Naive thymus-derived CD4-positive, alpha-beta T cell (primary cell): ENCODE measurements at regions not wholly inside any gene's neighbourhood (a gene's known extent, or its start where the extent isn't known, plus 50 kb on each side); places are given as distances from the start of the nearest gene placed in this dataset.

ENCODE experiments used
- ATAC-seq: fragments of 150-1000 bp; cut with Tn5 transposase; 2 replicates; pipeline ENCODE4 v1.10.0; 2021; ENCODE audit warnings: mild to moderate bottlenecking, moderate library complexity
- CTCF ChIA-PET: fragments of 350-600 bp; sonication (Branson Sonifier 250); formaldehyde crosslinking; loops from one replicate; lab custom pipeline; 2021; ENCODE audit warnings: antibody characterized with exemption; lab: Charles Lee
- POLR2A ChIA-PET: fragments of 350-600 bp; sonication (Branson Sonifier 250); formaldehyde crosslinking; loops from one replicate; lab custom pipeline; 2021; ENCODE audit warnings: antibody characterized with exemption, inconsistent platforms; lab: Charles Lee
- DNase-seq, 9 donors: peaks; one replicate each; pipeline versions ENCODE4 v3.0.0 to v3.0.0-alpha.2; 2020 to 2022; ENCODE audit warnings: mixed read lengths in 1 of 9
- H3K27ac ChIP-seq: one replicate; pipeline ENCODE4 v1.7.0; 2013; ENCODE audit warnings: mild to moderate bottlenecking, low read depth, low read length, moderate library complexity
- H3K27me3 ChIP-seq, 2 donors: one replicate each; pipeline ENCODE4 v1.7.0; 2013; ENCODE audit warnings: low read length in 2 of 2, mild to moderate bottlenecking in 2 of 2, moderate library complexity in 2 of 2; ENCODE audit not compliant: control insufficient read depth in 2 of 2, insufficient read depth in 2 of 2
- H3K36me3 ChIP-seq, 3 experiments: 1 replicate in 2 of 3; 2 replicates in 1 of 3; pipeline ENCODE4 v1.7.0; 2013; ENCODE audit warnings: low read length in 3 of 3, mild to moderate bottlenecking in 3 of 3, moderate library complexity in 1 of 3; ENCODE audit not compliant: insufficient read depth in 3 of 3, control insufficient read depth in 2 of 3
- H3K4me1 ChIP-seq, 2 donors: one replicate each; pipeline ENCODE4 v1.7.0; 2013; ENCODE audit warnings: low read length in 2 of 2, mild to moderate bottlenecking in 2 of 2, moderate library complexity in 1 of 2; ENCODE audit not compliant: control insufficient read depth in 2 of 2, insufficient read depth in 2 of 2
- H3K4me3 ChIP-seq: 2 replicates; pipeline ENCODE4 v1.7.0; 2013; ENCODE audit warnings: mild to moderate bottlenecking, low read length
- H3K9me3 ChIP-seq, 3 experiments: 1 replicate in 2 of 3; 2 replicates in 1 of 3; pipeline ENCODE4 v1.7.0; 2013; ENCODE audit warnings: low read length in 3 of 3; ENCODE audit not compliant: control insufficient read depth in 2 of 3
- H3K27ac Mint-ChIP-seq, 9 donors: one replicate each; pipeline ENCODE4 v1.8.0; 2020 to 2022; ENCODE audit warnings: mixed read lengths in 9 of 9, mild to moderate bottlenecking in 8 of 9, moderate library complexity in 5 of 9, inconsistent platforms in 2 of 9
- H3K27me3 Mint-ChIP-seq, 5 donors: one replicate each; pipeline ENCODE4 v1.8.0; 2021 to 2022; ENCODE audit warnings: mixed read lengths in 5 of 5, mild to moderate bottlenecking in 1 of 5
- H3K36me3 Mint-ChIP-seq, 5 donors: one replicate each; pipeline ENCODE4 v1.8.0; 2020 to 2022; ENCODE audit warnings: mixed read lengths in 5 of 5, mild to moderate bottlenecking in 3 of 5, inconsistent platforms in 1 of 5
- H3K4me1 Mint-ChIP-seq, 7 donors: one replicate each; pipeline ENCODE4 v1.8.0; 2020 to 2022; ENCODE audit warnings: mixed read lengths in 7 of 7, mild to moderate bottlenecking in 3 of 7, inconsistent platforms in 1 of 7
- H3K4me3 Mint-ChIP-seq, 10 donors: one replicate each; pipeline ENCODE4 v1.8.0; 2020 to 2022; ENCODE audit warnings: mild to moderate bottlenecking in 10 of 10, mixed read lengths in 10 of 10, moderate library complexity in 6 of 10, inconsistent platforms in 2 of 10
- H3K9me3 Mint-ChIP-seq, 11 donors: one replicate each; pipeline ENCODE4 v1.8.0; 2020 to 2022; ENCODE audit warnings: mixed read lengths in 11 of 11, mild to moderate bottlenecking in 4 of 11, inconsistent platforms in 1 of 11, moderate library complexity in 1 of 11
- intact Hi-C, 2 donors: fragments of 100-400 bp; cut with micrococcal nuclease; formaldehyde crosslinking; loops; one replicate each; pipeline ENCODE4 v1.15.1; 2023

GRCh38 chr3:31189330-31189729 lies 294.9 kb upstream of the GADL1 start:
- ATAC-seq (no peak), DNase-seq (no peak)
- ChIA-PET POLR2A (no interaction called here), CTCF (no interaction called here)
- Mint-ChIP-seq H3K36me3 (peaks cover 0 to 10% (median 4%) of the 10 kb centered on the region in 5 donors), H3K27ac (no peak overlapping the region), H3K4me1 (peaks cover 0 to 41% (median 9%) of the 10 kb centered on the region in 7 donors), H3K27me3 (no peaks in the 10 kb centered on the region), H3K4me3 (no peak overlapping the region), H3K9me3 (peaks cover 0 to 14% (median 0%) of the 10 kb centered on the region in 11 donors)
- Histone ChIP-seq H3K27ac (no peak overlapping the region), H3K9me3 (no peaks in the 10 kb centered on the region), H3K36me3 (no peaks in the 10 kb centered on the region), H3K4me3 (no peak overlapping the region), H3K27me3 (no peaks in the 10 kb centered on the region), H3K4me1 (no peaks in the 10 kb centered on the region)
- intact Hi-C loops = no loop called here

- Histone ChIP-seq H3K36me3 (no peaks in the 10 kb centered on the region), H3K9me3 (no peaks in the 10 kb centered on the region), H3K4me3 (no peak overlapping the region), H3K27me3 (no peaks in the 10 kb centered on the region), H3K4me1 (no peaks in the 10 kb centered on the region), H3K27ac (no peak overlapping the region)
- H3K27ac Mint-ChIP-seq = no peak overlapping the region
- no peak for DNase-seq
- no peak for ATAC-seq
- peaks cover 0 to 14% (median 0%) of the 10 kb centered on the region in 11 donors for H3K9me3 Mint-ChIP-seq
- H3K4me1 Mint-ChIP-seq = peaks cover 0 to 41% (median 13%) of the 10 kb centered on the region in 7 donors
- H3K27me3 Mint-ChIP-seq = no peaks in the 10 kb centered on the region
- POLR2A ChIA-PET = no interaction called here
- intact Hi-C loops = no loop called here
- H3K4me3 Mint-ChIP-seq = no peak overlapping the region
- H3K36me3 Mint-ChIP-seq = peaks cover 0 to 10% (median 4%) of the 10 kb centered on the region in 5 donors
- CTCF ChIA-PET = no interaction called here
Measured at GRCh38 chr3:31189971-31190370, 295.5 kb upstream of the GADL1 start.

- H3K9me3 ChIP-seq = no peaks in the 10 kb centered on the region
- H3K9me3 Mint-ChIP-seq = peaks cover 0 to 17% (median 0%) of the 10 kb centered on the region in 11 donors
- no peak overlapping the region for H3K4me3 Mint-ChIP-seq
- H3K4me1 ChIP-seq = no peaks in the 10 kb centered on the region
- intact Hi-C loops = no loop called here
- ATAC-seq (no peak), DNase-seq (no peak)
- CTCF ChIA-PET = no interaction called here
- POLR2A ChIA-PET = no interaction called here
- peaks cover 0 to 10% (median 4%) of the 10 kb centered on the region in 5 donors for H3K36me3 Mint-ChIP-seq
- H3K4me1 Mint-ChIP-seq = peaks cover 0 to 37% (median 9%) of the 10 kb centered on the region in 7 donors
- no peak overlapping the region for H3K27ac ChIP-seq
- no peaks in the 10 kb centered on the region for H3K27me3 Mint-ChIP-seq
- no peaks in the 10 kb centered on the region for H3K27me3 ChIP-seq
- no peaks in the 10 kb centered on the region for H3K36me3 ChIP-seq
- H3K4me3 ChIP-seq = no peak overlapping the region
- H3K27ac Mint-ChIP-seq = no peak overlapping the region
Measured at GRCh38 chr3:31191354-31191753, 296.9 kb upstream of the GADL1 start.

- Mint-ChIP-seq H3K9me3 (peaks cover 0 to 17% (median 0%) of the 10 kb centered on the region in 11 donors), H3K36me3 (peaks cover 0 to 10% (median 4%) of the 10 kb centered on the region in 5 donors), H3K27me3 (no peaks in the 10 kb centered on the region), H3K4me1 (peaks cover 0 to 26% (median 9%) of the 10 kb centered on the region in 7 donors), H3K27ac (no peak overlapping the region), H3K4me3 (no peak overlapping the region)
- no peaks in the 10 kb centered on the region for H3K36me3 ChIP-seq
- no peak overlapping the region for H3K27ac ChIP-seq
- ChIA-PET CTCF (no interaction called here), POLR2A (no interaction called here)
- ATAC-seq (no peak), DNase-seq (no peak)
- no peak overlapping the region for H3K4me3 ChIP-seq
- H3K27me3 ChIP-seq = no peaks in the 10 kb centered on the region
- no peaks in the 10 kb centered on the region for H3K9me3 ChIP-seq
- H3K4me1 ChIP-seq = no peaks in the 10 kb centered on the region
- intact Hi-C loops = no loop called here
Measured at GRCh38 chr3:31193429-31193828, 299.0 kb upstream of the GADL1 start.

GRCh38 chr3:31193871-31194270 lies 299.4 kb upstream of the GADL1 start:
- Mint-ChIP-seq H3K27me3 (no peaks in the 10 kb centered on the region), H3K36me3 (peaks cover 0 to 10% (median 4%) of the 10 kb centered on the region in 5 donors), H3K27ac (no peak overlapping the region), H3K4me1 (peaks cover 0 to 26% (median 9%) of the 10 kb centered on the region in 7 donors), H3K4me3 (no peak overlapping the region), H3K9me3 (peaks cover 0 to 17% (median 0%) of the 10 kb centered on the region in 11 donors)
- Histone ChIP-seq H3K4me3 (no peak overlapping the region), H3K4me1 (no peaks in the 10 kb centered on the region), H3K27ac (no peak overlapping the region), H3K9me3 (no peaks in the 10 kb centered on the region), H3K27me3 (no peaks in the 10 kb centered on the region), H3K36me3 (no peaks in the 10 kb centered on the region)
- intact Hi-C loops = no loop called here
- CTCF ChIA-PET = no interaction called here
- no peak for DNase-seq
- ATAC-seq = no peak
- POLR2A ChIA-PET = no interaction called here

GRCh38 chr3:31196261-31196660 lies 301.8 kb upstream of the GADL1 start:
- Histone ChIP-seq H3K27me3 (no peaks in the 10 kb centered on the region), H3K36me3 (no peaks in the 10 kb centered on the region), H3K4me1 (no peaks in the 10 kb centered on the region), H3K9me3 (no peaks in the 10 kb centered on the region), H3K4me3 (no peak overlapping the region), H3K27ac (no peak overlapping the region)
- CTCF ChIA-PET = no interaction called here
- POLR2A ChIA-PET = interaction anchor here (0.7 kb wide), 1 partner anchor 9 kb away, joined by 6 read pairs; no protein-coding TSS in a partner anchor
- Mint-ChIP-seq H3K9me3 (peaks cover 0 to 21% (median 0%) of the 10 kb centered on the region in 11 donors), H3K36me3 (peaks cover 0 to 12% (median 4%) of the 10 kb centered on the region in 5 donors), H3K27me3 (no peaks in the 10 kb centered on the region), H3K4me1 (peaks cover 0 to 24% (median 9%) of the 10 kb centered on the region in 7 donors), H3K4me3 (no peak overlapping the region), H3K27ac (no peak overlapping the region)
- intact Hi-C loops = no loop called here
- DNase-seq (no peak), ATAC-seq (no peak)

- no peak overlapping the region for H3K4me3 Mint-ChIP-seq
- peaks cover 0 to 12% (median 4%) of the 10 kb centered on the region in 5 donors for H3K36me3 Mint-ChIP-seq
- no peaks in the 10 kb centered on the region for H3K36me3 ChIP-seq
- peaks cover 0 to 19% (median 0%) of the 10 kb centered on the region in 11 donors for H3K9me3 Mint-ChIP-seq
- H3K27ac ChIP-seq = no peak overlapping the region
- CTCF ChIA-PET = no interaction called here
- H3K27ac Mint-ChIP-seq = no peak overlapping the region
- intact Hi-C loops = no loop called here
- H3K9me3 ChIP-seq = no peaks in the 10 kb centered on the region
- H3K27me3 ChIP-seq = no peaks in the 10 kb centered on the region
- ATAC-seq (no peak), DNase-seq (no peak)
- peaks cover 0 to 20% (median 9%) of the 10 kb centered on the region in 7 donors for H3K4me1 Mint-ChIP-seq
- no peak overlapping the region for H3K4me3 ChIP-seq
- POLR2A ChIA-PET = interaction anchor here (0.7 kb wide), 2 partner anchors 8 to 339 kb away, joined by 3 to 6 read pairs; no protein-coding TSS in a partner anchor
- no peaks in the 10 kb centered on the region for H3K27me3 Mint-ChIP-seq
- H3K4me1 ChIP-seq = no peaks in the 10 kb centered on the region
Measured at GRCh38 chr3:31196881-31197364, 302.5 kb upstream of the GADL1 start.
